ENCODE measurements at regions not wholly inside any gene's neighbourhood (a gene's known extent, or its start where the extent isn't known, plus 50 kb on each side); places are given as distances from the start of the nearest gene placed in this dataset.

DNA sequence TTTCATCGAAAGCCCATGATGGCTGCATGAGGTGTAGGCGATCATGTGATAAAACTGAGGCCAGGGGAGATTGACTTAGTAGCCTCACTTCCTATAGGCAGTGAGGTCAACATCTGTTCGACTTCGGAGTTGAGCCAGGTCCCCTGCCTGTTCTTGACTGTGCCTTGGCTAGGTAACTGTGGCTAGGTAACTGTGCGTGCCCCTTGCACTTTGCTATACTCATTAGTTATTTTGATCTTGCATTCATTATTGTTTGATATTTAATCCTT lies 55.0 kb downstream of the CLDN34 start:
- TF ChIP-seq, protein P1, sequence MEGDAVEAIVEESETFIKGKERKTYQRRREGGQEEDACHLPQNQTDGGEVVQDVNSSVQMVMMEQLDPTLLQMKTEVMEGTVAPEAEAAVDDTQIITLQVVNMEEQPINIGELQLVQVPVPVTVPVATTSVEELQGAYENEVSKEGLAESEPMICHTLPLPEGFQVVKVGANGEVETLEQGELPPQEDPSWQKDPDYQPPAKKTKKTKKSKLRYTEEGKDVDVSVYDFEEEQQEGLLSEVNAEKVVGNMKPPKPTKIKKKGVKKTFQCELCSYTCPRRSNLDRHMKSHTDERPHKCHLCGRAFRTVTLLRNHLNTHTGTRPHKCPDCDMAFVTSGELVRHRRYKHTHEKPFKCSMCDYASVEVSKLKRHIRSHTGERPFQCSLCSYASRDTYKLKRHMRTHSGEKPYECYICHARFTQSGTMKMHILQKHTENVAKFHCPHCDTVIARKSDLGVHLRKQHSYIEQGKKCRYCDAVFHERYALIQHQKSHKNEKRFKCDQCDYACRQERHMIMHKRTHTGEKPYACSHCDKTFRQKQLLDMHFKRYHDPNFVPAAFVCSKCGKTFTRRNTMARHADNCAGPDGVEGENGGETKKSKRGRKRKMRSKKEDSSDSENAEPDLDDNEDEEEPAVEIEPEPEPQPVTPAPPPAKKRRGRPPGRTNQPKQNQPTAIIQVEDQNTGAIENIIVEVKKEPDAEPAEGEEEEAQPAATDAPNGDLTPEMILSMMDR (IDR thresholded peaks at IDR 0.05; ENCODE audit: low read length) = no peak
- TF ChIP-seq EZH2 (IDR thresholded peaks at IDR 0.05; ENCODE audit: borderline replicate concordance, low read length) = no peak

Data from OCI-LY1 (cell line).